Ovary (tissue), 7 donors: ENCODE measurements at regions not wholly inside any gene's neighbourhood (a gene's known extent, or its start where the extent isn't known, plus 50 kb on each side); places are given as distances from the start of the nearest gene placed in this dataset.

Experiments used
- DNase-seq, 5 donors: peaks; one replicate each; pipeline ENCODE4 v3.0.0-alpha.2; 2019 to 2020
- H3K27ac ChIP-seq, 2 donors: fragments of 200-600 bp; one replicate each; pipeline versions ENCODE4 v1.5.1 to v1.8.0; 2019 to 2022
- H3K27me3 ChIP-seq: fragments of 200-600 bp; one replicate; pipeline ENCODE4 v1.8.0; 2022
- H3K36me3 ChIP-seq: fragments of 200-600 bp; sonication (generic); one replicate; pipeline ENCODE4 v1.5.1; 2019
- H3K4me1 ChIP-seq: one replicate; pipeline ENCODE4 v1.8.1; 2013; ENCODE audit warnings: mild to moderate bottlenecking, moderate library complexity; ENCODE audit not compliant: insufficient read depth
- H3K4me3 ChIP-seq: fragments of 200-600 bp; sonication (generic); one replicate; pipeline ENCODE4 v1.5.1; 2017
- H3K9me3 ChIP-seq, 2 donors: fragments of 200-600 bp in 1 of 2; sonication (generic) in 1 of 2; one replicate each; pipeline versions ENCODE4 v1.5.1 to v1.8.1; 2013 to 2019; ENCODE audit warnings: mild to moderate bottlenecking in 1 of 2, moderate library complexity in 1 of 2
- EP300 ChIP-seq: sonication (generic); formaldehyde crosslinking; IDR thresholded peaks from one replicate; pipeline ENCODE4 v1.6.1; 2017; ENCODE audit warnings: antibody characterized with exemption
- POLR2A ChIP-seq: fragments of 450-650 bp; IDR thresholded peaks from one replicate; pipeline ENCODE4 v1.6.1; 2017; ENCODE audit warnings: antibody characterized with exemption, mild to moderate bottlenecking, moderate library complexity
- WGBS, 3 donors: extraction: QIAGEN DNeasy Blood & Tissue Kit in 1 of 3; methylation state at CpG; one replicate each; pipeline versions ENCODE4 v1.1.5 to v1.1.7; 2013 to 2017; 5-methylcytosine and 5-hydroxymethylcytosine counted together
- intact Hi-C, 4 donors: fragments of 100-400 bp; cut with DNase I; formaldehyde crosslinking; loops; one replicate each; pipeline versions ENCODE4 v1.11.0 to v1.15.1; 2022 to 2023
- TF ChIP-seq, protein P1 (sequence below), 3 donors: fragments of 450-650 bp in 2 of 3; fragments of 200-600 bp in 1 of 3; IDR thresholded peaks; one replicate each; pipeline versions ENCODE4 v1.5.1 to v1.8.0; 2016 to 2022; ENCODE audit warnings: antibody characterized with exemption in 3 of 3, mild to moderate bottlenecking in 1 of 3
- donor health status: DM: no; HTN: no; CAD: no; lungs with moderate emphysema.
- donor health status: DM: no; HTN: no; CAD: no.
- donor health status: Bipolar disorder and iron deficiency.
- donor health status: DM: no; HTN: no; CAD: no.
- donor health status: DM: yes; HTN: yes; CAD: no.

DNA sequence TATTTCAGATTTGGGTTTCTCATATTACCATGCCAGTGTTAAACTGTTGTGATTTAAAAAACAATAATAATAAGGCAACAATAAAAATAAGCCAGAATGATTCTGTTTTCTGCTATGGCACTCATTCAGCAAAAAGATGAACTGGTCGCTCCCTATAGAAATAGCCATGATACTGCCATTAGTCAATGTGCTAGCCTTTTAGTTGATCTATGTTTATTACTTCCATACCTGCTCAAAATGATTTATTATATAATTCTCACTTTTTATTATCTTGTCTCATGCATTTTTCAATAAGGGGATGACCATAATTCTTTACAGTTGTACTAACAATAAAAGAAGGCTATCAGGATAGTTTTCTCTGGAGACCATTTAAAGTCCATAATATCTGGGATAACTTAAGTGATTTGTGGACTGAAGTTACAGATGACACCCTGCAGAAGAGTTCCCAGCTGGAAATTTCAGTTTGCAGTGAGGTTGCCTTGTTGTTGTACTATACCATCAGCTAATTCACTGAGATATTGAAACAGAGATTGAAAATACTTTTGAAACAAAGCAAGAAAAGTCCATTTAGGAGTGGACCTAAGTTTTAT, 334.3 kb downstream of the GABRB2 start:
- Histone ChIP-seq H3K4me3 (no peak overlapping the region), H3K27me3 (no peaks in the 10 kb centered on the region), H3K27ac (no peak overlapping the region), H3K36me3 (no peaks in the 10 kb centered on the region), H3K9me3 (no peaks in the 10 kb centered on the region), H3K4me1 (no peaks in the 10 kb centered on the region)
- no peak for DNase-seq
- 53 to 70% (median 68%) methylated on average over 1 of the region's 1 CpG for WGBS, 3 donors
- intact Hi-C loops: no loop called here
- TF ChIP-seq, protein P1, sequence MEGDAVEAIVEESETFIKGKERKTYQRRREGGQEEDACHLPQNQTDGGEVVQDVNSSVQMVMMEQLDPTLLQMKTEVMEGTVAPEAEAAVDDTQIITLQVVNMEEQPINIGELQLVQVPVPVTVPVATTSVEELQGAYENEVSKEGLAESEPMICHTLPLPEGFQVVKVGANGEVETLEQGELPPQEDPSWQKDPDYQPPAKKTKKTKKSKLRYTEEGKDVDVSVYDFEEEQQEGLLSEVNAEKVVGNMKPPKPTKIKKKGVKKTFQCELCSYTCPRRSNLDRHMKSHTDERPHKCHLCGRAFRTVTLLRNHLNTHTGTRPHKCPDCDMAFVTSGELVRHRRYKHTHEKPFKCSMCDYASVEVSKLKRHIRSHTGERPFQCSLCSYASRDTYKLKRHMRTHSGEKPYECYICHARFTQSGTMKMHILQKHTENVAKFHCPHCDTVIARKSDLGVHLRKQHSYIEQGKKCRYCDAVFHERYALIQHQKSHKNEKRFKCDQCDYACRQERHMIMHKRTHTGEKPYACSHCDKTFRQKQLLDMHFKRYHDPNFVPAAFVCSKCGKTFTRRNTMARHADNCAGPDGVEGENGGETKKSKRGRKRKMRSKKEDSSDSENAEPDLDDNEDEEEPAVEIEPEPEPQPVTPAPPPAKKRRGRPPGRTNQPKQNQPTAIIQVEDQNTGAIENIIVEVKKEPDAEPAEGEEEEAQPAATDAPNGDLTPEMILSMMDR (IDR thresholded peaks at IDR 0.05): no peak
- TF ChIP-seq EP300: no peak
- no peak for TF ChIP-seq POLR2A

DNA sequence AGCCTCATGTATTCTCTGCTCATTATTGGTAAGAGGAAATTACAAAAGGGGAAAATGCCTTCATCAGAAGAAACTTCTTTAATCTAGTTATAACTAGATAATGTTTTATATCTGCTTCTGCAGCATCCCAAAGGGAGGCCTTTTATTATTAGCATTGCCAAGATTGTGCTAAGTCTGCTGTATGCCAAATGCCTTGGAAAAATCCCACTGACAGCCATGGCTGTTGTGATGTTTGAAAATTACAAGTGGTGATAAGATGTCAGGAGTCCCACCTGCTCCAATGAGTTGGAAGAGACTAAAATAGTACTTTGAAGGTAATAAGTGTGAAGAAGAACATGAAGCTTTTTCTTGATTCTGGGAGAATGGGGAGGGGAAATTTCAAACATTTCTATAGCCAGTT, 345.0 kb downstream of the GABRB2 start:
- TF ChIP-seq, protein P1 (IDR thresholded peaks at IDR 0.05): no peak
- TF ChIP-seq POLR2A (no peak), EP300 (no peak)
- intact Hi-C loops: no loop called here
- Histone ChIP-seq H3K9me3 (no peaks in the 10 kb centered on the region), H3K36me3 (no peaks in the 10 kb centered on the region), H3K27ac (no peak overlapping the region), H3K4me1 (no peaks in the 10 kb centered on the region), H3K27me3 (no peaks in the 10 kb centered on the region), H3K4me3 (no peak overlapping the region)
- DNase-seq: no peak

DNA sequence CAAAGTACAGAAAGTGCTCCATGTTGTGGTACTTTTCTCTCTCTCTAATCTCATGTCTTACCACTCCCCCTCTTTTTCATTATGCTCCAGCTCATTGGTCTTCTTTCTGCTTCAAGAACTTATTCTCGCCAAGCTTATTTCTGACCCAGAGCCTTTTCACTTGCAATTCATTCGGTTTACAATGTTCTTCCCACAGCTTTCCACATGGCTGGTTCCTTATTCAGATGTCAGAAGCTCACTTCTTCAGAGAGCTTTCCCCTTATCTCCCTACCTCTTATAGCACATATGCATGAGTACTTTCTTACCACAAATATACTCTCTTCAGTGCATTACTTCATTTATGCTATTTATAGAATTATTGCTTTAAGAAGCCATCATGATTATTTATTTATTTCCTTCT, 338.8 kb upstream of the ATP10B start:
- 73 to 75% (median 74%) methylated on average over 2 of the region's 2 CpGs for WGBS, 3 donors
- Histone ChIP-seq H3K9me3 (no peaks in the 10 kb centered on the region), H3K27ac (no peak overlapping the region), H3K27me3 (no peaks in the 10 kb centered on the region), H3K4me3 (no peak overlapping the region), H3K36me3 (no peaks in the 10 kb centered on the region), H3K4me1 (no peaks in the 10 kb centered on the region)
- no peak for DNase-seq
- intact Hi-C loops: no loop called here
- TF ChIP-seq, protein P1 (IDR thresholded peaks at IDR 0.05): no peak
- TF ChIP-seq EP300 (no peak), POLR2A (no peak)

DNA sequence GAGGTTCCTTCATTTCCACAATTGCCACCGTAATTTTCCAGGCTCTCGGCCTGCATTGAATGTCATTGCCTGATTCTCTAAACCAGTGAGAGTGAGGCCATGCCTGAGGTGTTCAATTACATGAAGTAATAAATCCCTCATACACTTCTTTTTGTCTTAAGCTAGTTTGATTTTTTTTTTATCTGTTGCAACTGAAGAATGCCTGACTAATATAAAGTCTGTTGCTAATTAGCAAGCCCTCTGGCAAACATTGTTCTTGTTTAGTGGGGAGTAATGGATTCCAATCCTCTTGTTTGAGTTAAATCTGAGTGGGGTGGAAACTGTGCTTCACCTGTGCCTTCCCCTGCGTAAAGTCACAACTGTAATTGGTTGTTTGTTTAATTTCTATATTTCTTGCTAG, 338.1 kb upstream of the ATP10B start:
- Histone ChIP-seq H3K36me3 (no peaks in the 10 kb centered on the region), H3K4me3 (no peak overlapping the region), H3K9me3 (no peaks in the 10 kb centered on the region), H3K27me3 (no peaks in the 10 kb centered on the region), H3K27ac (no peak overlapping the region), H3K4me1 (no peaks in the 10 kb centered on the region)
- DNase-seq: no peak
- no peak for TF ChIP-seq POLR2A
- no peak for TF ChIP-seq EP300
- TF ChIP-seq, protein P1 (IDR thresholded peaks at IDR 0.05): no peak
- intact Hi-C loops: no loop called here
- WGBS, 3 donors: 52 to 72% (median 53%) methylated on average over 3 of the region's 3 CpGs
